IMR-90 (cell line): ENCODE measurements at regions not wholly inside any gene's neighbourhood (a gene's known extent, or its start where the extent isn't known, plus 50 kb on each side); places are given as distances from the start of the nearest gene placed in this dataset.

ENCODE experiments used
- BHLHE40 ChIP-seq: fragments of 150-350 bp; IDR thresholded peaks from 2 replicates; pipeline ENCODE4 v1.6.1; 2016; ENCODE audit warnings: mild to moderate bottlenecking, low read depth, low read length
- CEBPB ChIP-seq: IDR thresholded peaks from 2 replicates; pipeline ENCODE4 v1.6.1; 2012; ENCODE audit warnings: low read depth, low read length, improper control_type of control experiment
- FOS ChIP-seq: fragments of 150-350 bp; IDR thresholded peaks from 2 replicates; pipeline ENCODE4 v1.6.1; 2016; ENCODE audit warnings: low read depth, low read length
- MAZ ChIP-seq: IDR thresholded peaks from 2 replicates; pipeline ENCODE4 v1.6.1; 2012; ENCODE audit warnings: low read depth, mild to moderate bottlenecking, low read length, improper control_type of control experiment, moderate library complexity, borderline replicate concordance
- MXI1 ChIP-seq: IDR thresholded peaks from 2 replicates; pipeline ENCODE4 v1.6.1; 2012; ENCODE audit warnings: low read depth, mild to moderate bottlenecking, low read length, moderate library complexity, borderline replicate concordance
- POLR2A ChIP-seq: IDR thresholded peaks from 2 replicates; pipeline ENCODE4 v1.6.1; 2012; ENCODE audit warnings: mild to moderate bottlenecking, low read depth, low read length
- RAD21 ChIP-seq: IDR thresholded peaks from 2 replicates; pipeline ENCODE4 v1.6.1; 2012; ENCODE audit warnings: low read length, improper control_type of control experiment
- RCOR1 ChIP-seq: IDR thresholded peaks from 2 replicates; pipeline ENCODE4 v1.6.1; 2012; ENCODE audit warnings: mild to moderate bottlenecking, low read length, improper control_type of control experiment; ENCODE audit not compliant: insufficient replicate concordance
- RFX5 ChIP-seq: IDR thresholded peaks from 2 replicates; pipeline ENCODE4 v1.8.0; 2012; ENCODE audit warnings: low read depth, mild to moderate bottlenecking, low read length, moderate library complexity
- SMC3 ChIP-seq: fragments of 150-350 bp; IDR thresholded peaks from 2 replicates; pipeline ENCODE4 v1.6.1; 2016; ENCODE audit warnings: low read depth, mild to moderate bottlenecking, antibody characterized with exemption, low read length, moderate library complexity
- TF ChIP-seq, protein P1 (sequence below): conservative IDR thresholded peaks from 2 replicates; pipeline ENCODE4 v1.5.1; 2012; ENCODE audit warnings: mild to moderate bottlenecking, low read depth, low read length, improper control_type of control experiment
- TF ChIP-seq, protein P2 (sequence below): fragments of 150-350 bp; IDR thresholded peaks from 2 replicates; pipeline ENCODE4 v1.6.1; 2017; ENCODE audit warnings: mild to moderate bottlenecking, antibody characterized with exemption, low read length, low read depth

DNA sequence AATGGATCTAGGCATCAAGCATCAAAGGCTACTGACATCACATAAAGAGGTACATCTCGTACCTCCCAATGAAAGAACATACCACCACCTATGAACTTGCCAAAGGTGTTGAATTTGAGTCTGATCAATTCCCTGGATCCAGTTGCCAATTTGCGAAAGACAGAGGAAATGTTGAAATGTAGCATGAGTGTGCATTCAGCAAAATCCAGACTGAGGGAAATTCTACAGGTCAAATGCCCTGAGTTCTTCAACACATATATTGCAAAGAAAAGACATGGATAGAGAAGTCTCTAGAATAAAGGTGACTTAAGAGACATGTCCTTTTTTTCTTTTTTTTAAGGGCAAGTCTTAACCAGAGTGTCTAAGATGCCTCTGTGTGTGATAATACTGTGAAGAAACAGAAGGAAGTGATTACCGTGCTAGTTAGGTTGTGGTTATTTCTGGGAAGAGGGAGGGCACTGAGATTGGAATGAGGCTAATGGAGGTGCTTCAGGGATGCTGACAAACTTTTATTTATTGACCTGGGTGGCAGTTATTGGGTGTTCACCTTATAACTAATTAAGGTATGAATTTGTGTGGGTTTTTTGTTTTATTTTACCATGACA lies 128.7 kb downstream of the SAMD9 start:
- no peak for TF ChIP-seq MAZ
- TF ChIP-seq, protein P1, sequence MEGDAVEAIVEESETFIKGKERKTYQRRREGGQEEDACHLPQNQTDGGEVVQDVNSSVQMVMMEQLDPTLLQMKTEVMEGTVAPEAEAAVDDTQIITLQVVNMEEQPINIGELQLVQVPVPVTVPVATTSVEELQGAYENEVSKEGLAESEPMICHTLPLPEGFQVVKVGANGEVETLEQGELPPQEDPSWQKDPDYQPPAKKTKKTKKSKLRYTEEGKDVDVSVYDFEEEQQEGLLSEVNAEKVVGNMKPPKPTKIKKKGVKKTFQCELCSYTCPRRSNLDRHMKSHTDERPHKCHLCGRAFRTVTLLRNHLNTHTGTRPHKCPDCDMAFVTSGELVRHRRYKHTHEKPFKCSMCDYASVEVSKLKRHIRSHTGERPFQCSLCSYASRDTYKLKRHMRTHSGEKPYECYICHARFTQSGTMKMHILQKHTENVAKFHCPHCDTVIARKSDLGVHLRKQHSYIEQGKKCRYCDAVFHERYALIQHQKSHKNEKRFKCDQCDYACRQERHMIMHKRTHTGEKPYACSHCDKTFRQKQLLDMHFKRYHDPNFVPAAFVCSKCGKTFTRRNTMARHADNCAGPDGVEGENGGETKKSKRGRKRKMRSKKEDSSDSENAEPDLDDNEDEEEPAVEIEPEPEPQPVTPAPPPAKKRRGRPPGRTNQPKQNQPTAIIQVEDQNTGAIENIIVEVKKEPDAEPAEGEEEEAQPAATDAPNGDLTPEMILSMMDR = no peak
- no peak for TF ChIP-seq SMC3
- TF ChIP-seq POLR2A = no peak
- TF ChIP-seq RAD21 = no peak
- no peak for TF ChIP-seq BHLHE40
- TF ChIP-seq CEBPB = no peak
- no peak for TF ChIP-seq RCOR1
- TF ChIP-seq FOS = no peak
- TF ChIP-seq RFX5 = no peak
- no peak for TF ChIP-seq MXI1
- TF ChIP-seq, protein P2, sequence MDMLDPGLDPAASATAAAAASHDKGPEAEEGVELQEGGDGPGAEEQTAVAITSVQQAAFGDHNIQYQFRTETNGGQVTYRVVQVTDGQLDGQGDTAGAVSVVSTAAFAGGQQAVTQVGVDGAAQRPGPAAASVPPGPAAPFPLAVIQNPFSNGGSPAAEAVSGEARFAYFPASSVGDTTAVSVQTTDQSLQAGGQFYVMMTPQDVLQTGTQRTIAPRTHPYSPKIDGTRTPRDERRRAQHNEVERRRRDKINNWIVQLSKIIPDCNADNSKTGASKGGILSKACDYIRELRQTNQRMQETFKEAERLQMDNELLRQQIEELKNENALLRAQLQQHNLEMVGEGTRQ = no peak
